ENCODE measurements at regions not wholly inside any gene's neighbourhood (a gene's known extent, or its start where the extent isn't known, plus 50 kb on each side); places are given as distances from the start of the nearest gene placed in this dataset.
A peak's percentile ranks its signal among the peaks of the same experiment; 100 is the strongest.
"Not testable (repeated sequence)": the region's sequence is repeated elsewhere in the genome, so short reads cannot be mapped to it uniquely, and the experiment has no call there.

- H3K36me3 Mint-ChIP-seq (ENCODE audit: low read depth), result no peaks in the 10 kb centered on the region
- H3K27ac Mint-ChIP-seq, result no peak overlapping the region
- H3K27me3 Mint-ChIP-seq (ENCODE audit: low read depth), result peaks cover 15% of the 10 kb centered on the region
- intact Hi-C loops (cut with micrococcal nuclease), result no loop called here
- peak overlapping the region; percentile 43 for H3K4me3 Mint-ChIP-seq (ENCODE audit: low read depth)
- H3K4me1 Mint-ChIP-seq (ENCODE audit: low read depth), result peaks cover 15% of the 10 kb centered on the region
- H3K9me3 Mint-ChIP-seq, result no peaks in the 10 kb centered on the region
- DNase-seq (ENCODE audit: low spot score), result no peak
Measured at GRCh38 chr11:67731583-67731982, 57.2 kb upstream of the ALDH3B2 start.

- peaks cover 11% of the 10 kb centered on the region for H3K27me3 Mint-ChIP-seq (ENCODE audit: low read depth)
- H3K4me1 Mint-ChIP-seq (ENCODE audit: low read depth), result peaks cover 15% of the 10 kb centered on the region
- not testable (repeated sequence) for H3K9me3 Mint-ChIP-seq; H3K36me3 Mint-ChIP-seq (ENCODE audit: low read depth); DNase-seq (ENCODE audit: low spot score); H3K4me3 Mint-ChIP-seq (ENCODE audit: low read depth); H3K27ac Mint-ChIP-seq
- intact Hi-C loops (cut with micrococcal nuclease), result loop anchor here (10.0 kb wide), 1 partner anchor 83 kb away; no protein-coding TSS in a partner anchor
Measured at GRCh38 chr11:67728163-67728571, 53.7 kb upstream of the ALDH3B2 start.

- not testable (repeated sequence) for DNase-seq (ENCODE audit: low spot score); H3K36me3 Mint-ChIP-seq (ENCODE audit: low read depth); H3K4me3 Mint-ChIP-seq (ENCODE audit: low read depth); H3K9me3 Mint-ChIP-seq; H3K27me3 Mint-ChIP-seq (ENCODE audit: low read depth)
- H3K27ac Mint-ChIP-seq, result peak overlapping the region; percentile 9
- peaks cover 15% of the 10 kb centered on the region for H3K4me1 Mint-ChIP-seq (ENCODE audit: low read depth)
- intact Hi-C loops (cut with micrococcal nuclease), result loop anchor here (10.0 kb wide), 1 partner anchor 83 kb away; no protein-coding TSS in a partner anchor
Measured at GRCh38 chr11:67727066-67728040, 52.9 kb upstream of the ALDH3B2 start.

Measured in activated T-helper 2 cell treated with anti-CD3 and anti-CD28 coated beads, Interferon-gamma antibody, Interleukin-2, Interleukin-4, amounts not matched to agents 10 μg/mL and 5 μg/mL and 100 μg/mL, durations not matched to agents 14 hours and 24 hours and 36 hours (primary cell).